GM18508 (cell line): ENCODE measurements at regions not wholly inside any gene's neighbourhood (a gene's known extent, or its start where the extent isn't known, plus 50 kb on each side); places are given as distances from the start of the nearest gene placed in this dataset.
"Not testable (repeated sequence)": the region's sequence is repeated elsewhere in the genome, so short reads cannot be mapped to it uniquely, and the experiment has no call there.

Experiments
- ATAC-seq: cut with Tn5 transposase; IDR thresholded peaks from one replicate; pipeline ENCODE4 v1.9.1; 2021; ENCODE audit warnings: moderate number of reproducible peaks; ENCODE audit not compliant: insufficient read depth, unreplicated experiment

DNA sequence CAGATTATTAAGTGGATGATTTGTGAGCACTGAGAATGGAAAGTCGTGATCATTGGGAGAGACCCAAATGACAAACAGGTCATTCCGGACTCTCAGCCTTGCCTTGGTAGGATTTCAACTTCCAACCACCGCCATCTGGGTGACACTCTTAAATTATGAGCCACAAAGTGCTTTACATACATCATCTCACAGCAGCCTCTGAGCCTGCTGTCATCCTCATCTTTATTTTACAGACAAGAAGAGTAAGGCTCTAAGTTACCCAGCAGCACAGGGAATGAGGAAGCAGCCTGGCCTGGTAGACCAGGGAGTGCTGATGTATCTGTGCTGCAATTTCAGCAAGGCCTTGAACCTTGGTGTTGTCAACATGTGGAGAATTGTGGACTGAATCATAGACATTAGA, 105.8 kb upstream of the TRIM2 start:
- ATAC-seq = no peak

DNA sequence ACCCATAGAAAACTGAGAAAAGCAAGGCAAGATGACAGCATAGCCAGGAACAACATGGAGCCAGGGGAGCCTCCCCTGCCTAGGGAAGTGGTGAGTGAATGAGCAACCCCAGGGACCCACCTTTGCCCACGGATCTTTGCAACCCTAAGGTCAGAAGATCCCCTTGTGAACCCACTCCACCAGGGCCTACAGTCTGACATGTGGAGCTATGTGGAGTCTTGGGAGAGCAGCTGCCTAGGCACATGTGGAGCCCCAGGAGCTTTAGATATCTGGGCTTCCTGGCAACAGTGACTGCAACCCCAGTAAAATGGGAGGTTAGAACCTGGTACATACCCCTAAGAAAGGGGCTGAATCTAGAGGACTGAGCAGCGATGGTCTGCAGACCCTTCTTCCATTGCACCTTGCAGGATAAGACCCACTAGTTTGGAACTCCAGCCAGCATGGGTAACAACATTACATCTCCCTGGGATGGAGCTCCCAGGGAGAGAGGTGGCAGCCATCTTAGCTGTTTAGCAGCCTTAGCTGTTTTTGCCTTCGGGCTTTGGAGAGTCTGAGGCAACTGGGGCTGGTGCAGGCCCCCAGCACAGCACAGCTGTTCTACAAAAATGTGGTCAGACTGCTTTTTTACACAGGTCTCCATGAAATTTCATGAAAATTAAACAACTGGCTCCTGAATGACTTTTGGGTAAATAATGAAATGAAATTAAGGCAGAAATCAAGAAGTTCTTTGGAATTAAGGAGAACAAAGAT, 104.7 kb upstream of the TRIM2 start:
- no peak for ATAC-seq

DNA sequence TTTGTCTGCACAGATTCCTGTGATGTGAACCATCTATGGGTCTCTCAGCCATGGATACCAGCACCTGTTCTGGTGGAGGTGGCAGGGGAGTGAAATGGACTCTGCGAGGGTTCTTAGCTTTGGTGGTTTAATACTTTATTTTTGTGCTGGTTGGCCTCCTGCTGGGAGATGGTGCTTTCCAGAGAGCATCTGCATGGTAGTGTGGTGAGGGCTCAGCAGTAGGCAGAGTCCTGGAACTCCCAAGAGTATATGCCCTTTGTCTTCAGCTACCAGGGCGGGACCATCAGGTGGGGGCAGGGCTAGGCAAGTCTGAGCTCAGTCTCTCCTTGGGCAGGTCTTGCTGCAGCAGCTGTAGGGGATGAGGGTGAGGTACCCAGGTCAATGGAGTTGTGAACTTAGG, 97.5 kb upstream of the TRIM2 start:
- not testable (repeated sequence) for ATAC-seq

DNA sequence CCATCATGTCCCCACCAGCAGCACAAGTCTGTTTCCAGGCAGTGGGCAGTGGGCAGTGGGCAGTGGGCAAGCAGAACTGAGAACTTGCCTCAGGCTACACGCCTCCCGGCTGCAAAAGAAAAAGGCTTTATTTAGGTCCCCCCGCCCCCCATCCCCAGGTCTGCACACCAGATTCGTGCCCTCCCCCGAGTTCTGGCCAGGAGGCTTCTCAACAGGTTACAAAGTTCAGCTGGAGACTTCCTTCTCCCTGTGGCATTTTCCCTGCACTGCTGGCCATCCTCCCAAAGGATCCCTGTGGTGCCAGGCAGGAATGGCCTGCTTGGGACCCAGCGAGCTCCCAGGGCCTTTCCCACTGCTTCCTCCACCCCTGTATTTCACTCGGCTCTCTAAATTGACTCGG, 97.0 kb upstream of the TRIM2 start:
- no peak for ATAC-seq

DNA sequence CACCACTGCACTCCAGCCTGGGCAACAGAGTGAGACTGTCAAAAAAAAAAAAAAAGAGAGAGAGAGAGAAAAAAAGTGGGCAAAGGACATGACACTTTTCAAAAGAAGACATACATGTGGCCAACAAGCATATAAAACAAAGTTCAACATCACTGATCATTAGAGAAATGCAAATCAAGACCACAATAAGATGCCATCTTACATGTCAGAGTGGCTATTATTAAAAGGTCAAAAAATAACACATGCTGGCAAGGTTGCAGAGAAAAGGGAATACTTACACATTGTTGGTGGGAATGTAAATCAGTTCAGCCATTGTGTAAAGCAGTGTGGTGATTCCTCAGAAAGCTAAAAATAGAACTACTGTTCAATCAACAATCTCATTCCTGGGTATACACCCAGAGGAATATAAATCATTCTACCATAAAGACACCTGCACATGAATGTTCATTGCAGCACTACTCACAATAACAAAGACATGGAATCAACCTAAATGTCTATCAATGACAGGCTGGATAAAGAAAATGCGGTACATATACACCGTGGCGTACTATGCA, 94.9 kb upstream of the TRIM2 start:
- no peak for ATAC-seq

DNA sequence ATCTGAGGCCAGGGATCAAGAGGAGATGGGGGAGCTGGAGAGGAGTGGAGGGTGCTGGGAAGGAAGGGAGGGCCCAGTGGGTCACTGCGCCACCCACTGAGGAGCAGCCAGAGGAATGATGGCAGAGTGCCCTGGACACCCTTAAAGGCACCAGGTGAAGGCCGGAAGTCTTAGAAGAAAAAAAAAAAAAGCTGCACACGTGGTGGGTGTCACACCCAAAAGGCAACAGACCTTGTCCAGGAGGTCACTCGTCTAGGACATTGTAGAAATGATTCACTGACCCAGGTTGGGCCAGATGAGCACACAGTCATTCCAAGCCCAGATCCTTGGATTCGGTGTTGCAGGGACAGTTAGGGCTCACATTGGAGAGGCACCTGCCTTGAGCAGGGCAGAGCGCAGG, 93.5 kb upstream of the TRIM2 start:
- no peak for ATAC-seq

DNA sequence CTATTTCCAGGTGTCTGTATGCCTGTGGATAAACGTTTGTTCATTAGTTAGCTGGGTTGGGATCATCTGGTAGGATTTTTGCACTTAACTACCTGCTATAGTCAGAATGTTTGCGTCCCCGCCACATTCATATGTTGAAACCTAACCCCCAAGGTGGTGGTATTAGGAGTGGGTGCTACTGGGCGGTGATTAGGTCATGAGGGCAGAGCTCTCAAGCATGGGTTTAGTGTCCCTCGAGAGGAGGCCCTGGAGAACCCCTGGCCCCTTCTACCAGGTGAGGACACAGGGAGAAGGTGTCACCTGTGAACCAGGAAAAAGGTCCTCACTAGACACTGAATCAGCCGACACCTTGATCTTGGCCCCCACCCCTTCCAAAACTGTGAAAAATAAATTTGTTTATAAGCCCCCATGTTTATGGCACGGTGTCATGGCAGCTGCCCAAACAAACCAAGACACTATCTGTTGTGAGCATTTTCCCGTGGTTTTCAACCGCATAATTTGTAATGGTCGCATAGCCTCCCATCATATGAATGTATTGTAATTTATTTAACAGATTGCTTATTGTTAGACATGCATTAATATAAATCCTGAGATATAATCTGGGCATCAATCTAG, 92.7 kb upstream of the TRIM2 start:
- no peak for ATAC-seq

DNA sequence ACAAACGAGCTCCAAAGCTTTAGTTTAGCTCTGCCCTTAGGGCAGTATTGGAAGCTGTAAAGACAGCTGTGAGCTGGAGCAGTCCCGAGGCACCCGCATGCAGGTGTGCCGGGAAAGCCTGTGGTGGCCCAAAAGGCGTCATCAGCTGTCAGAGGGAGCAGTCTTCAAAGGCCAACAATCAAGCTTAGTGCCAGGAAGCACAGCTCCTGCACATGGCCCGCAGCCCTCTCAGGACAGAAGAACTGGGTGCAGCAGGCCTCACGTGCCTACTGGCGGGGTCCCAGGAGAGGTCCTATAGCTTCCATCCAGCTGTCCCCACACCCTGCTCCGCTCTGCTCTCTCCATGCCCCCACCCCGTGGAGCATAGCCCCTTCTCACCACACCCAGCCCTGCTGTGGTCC, 92.2 kb upstream of the TRIM2 start:
- no peak for ATAC-seq

DNA sequence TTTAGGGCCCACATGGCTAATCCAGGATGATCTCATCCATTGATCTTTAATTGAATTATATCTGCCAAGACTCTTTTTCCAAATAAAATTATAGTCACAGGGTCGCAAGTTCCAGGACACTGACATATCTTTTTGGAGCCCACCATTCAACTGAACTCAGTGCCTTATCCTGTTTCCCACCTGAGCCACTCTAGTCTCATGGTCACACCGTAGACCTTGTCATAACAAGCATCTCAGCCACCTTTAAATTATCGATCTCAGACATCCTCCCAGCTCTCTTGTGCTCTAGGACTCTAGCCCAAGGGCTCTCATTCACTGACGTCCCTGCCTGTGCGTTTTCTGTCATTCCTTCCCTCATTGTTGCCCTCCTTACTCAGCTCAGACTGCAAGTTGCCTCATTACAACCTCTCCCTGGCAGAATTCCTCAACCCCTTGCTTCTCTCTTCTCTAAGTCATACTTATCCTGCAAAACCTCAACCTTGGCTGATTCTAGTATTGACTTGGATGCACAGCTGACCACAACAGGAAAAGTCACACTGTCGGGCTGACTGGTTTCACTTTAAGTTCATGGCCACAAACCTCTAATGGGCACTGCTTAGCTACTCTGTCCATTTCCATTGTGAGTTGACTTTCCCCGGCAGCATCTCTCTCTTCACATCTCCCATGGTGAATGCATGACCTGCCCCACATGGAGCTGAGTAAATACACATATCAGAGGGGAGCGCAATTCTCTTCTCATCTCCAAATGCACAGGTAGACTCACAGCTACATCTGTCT, 91.0 kb upstream of the TRIM2 start:
- no peak for ATAC-seq

DNA sequence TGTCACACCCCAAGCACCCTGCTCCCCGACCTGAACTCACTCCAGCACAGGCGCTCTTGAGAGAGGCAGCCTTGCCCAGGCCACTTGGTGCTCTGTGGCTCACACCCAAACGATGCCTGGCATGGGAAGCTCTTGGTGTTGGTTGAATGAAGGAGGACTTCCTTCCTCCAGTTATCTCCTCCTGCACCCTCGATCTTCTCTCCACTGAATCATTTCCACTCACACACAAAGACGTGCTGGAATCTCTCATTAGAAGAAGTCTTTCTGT, 90.5 kb upstream of the TRIM2 start:
- no peak for ATAC-seq

DNA sequence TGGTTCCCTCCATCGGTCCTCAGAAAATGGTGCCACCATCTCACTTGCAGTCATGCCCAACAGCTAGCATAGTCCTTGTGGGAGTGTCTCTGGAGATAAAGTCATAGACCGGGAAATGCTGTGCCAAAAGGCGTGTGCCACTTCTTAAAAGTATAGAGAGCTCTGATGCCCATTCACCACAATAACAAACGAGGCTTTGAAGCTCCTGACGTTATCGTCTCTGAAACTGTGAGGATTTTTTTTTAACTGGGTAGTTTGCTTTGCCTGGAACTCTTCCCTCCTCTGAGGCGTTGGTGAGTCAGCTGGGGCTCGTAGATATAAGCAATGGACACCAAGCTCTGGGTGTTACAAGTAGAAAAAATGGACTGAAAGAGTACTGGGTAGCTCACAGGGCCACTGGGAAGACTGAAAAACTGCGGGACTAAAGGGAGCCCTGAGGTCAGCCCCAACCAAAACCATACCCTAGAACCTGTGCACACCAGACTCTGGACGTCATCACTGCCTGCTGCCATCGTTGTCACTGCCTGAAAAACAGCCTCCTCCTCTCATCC, 89.4 kb upstream of the TRIM2 start:
- no peak for ATAC-seq

DNA sequence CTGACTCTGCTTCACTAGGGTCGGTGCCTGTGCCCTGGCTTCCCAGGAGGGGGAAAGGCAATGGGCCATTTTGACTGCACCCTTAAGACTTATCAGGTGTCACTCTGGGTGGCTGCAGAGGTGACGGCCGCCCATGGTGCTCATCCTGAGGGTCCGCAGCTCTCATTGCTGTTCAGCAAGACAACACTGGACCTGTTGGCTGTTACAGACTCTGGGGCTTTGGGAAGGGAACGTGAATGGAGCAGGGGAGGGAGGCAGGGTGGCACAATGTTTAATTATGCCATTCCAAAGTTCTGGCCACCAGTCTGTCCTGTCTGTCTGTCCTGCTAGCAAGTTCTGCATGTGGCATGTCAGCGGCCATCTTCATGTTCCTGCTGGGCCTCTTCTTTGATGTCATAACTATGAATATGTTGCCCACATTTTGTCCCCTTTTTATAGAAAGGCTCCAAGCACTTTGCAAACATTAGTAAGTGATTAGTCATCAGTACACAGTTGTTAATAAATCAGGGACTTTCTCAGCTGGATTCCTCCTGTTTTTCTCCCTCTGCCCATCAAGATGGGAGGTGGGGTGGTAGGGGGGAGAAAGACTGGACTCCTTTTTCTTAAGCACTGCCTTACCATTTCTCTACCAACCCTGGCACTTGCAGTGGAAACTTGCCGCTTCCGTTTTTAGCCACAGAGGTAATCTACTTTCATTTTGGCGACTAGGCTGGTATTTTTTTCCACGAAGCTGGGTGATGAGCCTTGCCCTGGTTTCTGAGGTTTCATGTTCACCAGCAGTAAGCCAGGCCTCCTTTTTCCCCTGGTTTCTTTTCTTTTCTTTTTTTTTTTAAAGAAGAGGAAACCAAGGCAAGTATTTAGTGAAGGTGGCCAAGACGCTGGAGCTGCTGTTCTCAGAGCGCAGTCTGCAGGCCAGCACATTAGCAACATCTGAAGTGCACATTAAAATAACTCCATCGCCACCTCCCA, 88.6 kb upstream of the TRIM2 start:
- ATAC-seq = peak; percentile 72

DNA sequence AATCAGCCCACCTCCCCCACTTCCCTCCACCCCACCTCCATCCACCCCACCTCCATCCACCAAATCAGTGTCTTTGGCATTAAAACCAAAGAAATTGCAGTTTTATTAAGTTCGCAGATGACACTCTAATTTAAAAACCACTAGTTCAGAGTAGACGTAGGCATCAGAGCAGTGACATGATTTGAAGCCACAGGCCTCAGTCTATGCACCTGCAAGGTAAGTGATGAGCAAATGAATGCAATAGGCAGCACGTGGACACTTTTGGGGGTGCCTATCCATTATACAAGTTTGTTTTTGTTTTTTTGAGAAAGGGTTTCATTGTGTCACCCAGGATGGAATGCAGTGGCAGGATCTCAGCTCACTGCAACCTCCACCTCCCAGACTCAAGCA, 88.0 kb upstream of the TRIM2 start:
- no peak for ATAC-seq

DNA sequence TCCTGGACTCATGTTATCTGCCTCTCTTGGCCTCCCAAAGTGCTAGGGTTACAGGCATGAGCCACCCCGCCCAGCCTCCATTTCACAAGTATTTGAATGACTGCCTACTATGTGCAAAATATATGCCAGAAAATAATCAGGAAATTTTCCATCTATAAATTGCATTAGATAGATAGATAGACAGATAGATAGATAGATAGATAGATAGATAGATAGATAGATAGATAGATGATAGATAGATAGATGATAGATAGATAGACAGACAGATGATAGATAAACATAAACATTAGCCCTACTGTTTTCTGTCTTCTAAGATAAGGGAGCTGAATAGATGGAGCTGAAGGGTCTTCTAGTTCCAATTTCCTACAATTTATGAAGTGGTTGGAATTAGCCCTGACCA, 87.4 kb upstream of the TRIM2 start:
- no peak for ATAC-seq

DNA sequence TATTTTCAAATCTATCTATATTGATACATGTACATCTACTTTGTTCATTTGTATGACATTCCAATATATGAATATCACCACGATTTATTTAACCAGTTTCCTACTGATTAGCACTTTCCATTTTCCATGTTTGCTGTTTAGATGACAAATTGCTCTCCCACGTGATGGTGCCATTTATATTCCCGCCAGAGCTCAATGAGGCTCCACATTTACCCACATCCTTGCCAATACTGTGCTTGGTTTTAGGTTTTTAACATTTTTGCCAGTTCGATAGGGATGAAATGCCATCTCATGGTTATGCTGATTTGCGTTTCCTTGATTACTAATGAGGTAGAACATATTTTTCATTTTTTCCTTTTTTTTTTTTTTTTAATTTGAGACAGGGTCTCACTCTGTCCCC, 86.7 kb upstream of the TRIM2 start:
- no peak for ATAC-seq

DNA sequence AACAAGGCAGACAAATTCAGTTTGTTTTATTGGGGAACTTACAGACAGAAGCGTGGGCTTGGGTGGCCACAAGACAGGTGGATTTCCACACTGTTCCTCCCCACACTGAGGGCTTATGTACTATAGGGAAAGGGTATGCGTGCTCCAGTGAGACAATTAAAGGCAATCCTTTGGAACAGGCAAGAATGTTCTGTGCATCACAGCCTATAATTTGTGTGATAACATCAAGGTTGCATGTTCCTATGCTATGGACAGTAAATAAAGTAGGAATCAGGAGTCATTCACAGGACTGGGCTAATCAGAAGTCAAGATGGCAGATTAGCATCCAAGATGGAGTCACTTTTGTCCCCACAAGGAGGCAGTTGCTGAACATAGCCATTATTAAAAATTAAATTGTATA, 84.6 kb upstream of the TRIM2 start:
- ATAC-seq = no peak

DNA sequence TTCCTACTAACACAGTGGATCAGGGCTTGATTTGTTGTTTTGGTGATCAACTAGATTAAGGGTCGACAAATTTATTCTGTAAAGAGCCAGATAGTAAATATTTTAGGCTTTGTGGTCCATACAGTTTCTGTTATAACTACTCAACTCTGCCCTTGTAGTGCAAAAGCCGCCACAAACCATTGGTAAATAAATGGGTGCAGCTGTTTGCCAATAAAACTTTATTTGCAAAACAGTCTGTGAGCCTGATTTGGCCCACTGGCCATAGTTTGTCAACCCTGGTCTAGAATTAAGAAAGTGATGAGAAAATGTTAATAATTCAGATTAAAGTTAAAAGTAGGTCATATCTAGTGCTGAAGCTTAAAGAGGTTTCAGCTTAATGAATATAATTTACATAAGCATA, 84.0 kb upstream of the TRIM2 start:
- no peak for ATAC-seq

DNA sequence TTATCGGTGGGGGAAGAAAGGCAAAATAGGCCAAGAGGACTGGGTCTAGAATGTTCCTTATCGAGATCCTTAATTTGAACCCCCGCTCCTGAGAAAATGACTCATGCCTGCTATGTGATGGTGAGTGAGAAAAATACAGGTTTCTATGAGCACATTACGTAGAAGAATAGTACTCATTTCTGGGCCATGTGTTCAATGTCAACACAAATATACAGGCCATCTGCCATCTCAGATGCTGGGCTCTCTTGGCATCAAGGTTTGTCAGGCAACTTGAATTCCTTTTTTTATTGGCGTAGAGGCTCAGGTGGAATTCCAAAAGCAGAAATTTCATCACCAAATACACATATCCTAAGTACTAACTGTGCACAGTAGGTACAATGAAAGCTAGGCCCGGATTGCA, 81.4 kb upstream of the TRIM2 start:
- no peak for ATAC-seq

DNA sequence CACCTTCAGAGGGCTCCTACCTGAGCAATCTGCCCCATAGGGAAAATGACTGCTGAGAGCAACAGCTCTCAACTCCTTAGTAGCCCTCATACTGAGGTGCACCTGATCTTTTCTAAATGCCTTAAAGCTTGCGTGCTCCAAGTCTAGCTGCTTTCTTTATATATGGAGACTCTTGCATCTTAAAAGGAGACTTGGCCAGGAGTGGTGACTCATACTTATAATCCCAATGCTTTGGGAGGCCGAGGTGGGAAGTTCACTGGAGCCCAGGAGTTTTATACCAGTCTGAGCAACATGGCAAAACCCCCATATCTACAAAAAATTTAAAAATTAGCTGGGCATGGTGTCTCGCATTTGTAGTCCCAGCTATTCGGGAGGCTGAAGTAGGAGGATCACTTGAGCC, 78.1 kb upstream of the TRIM2 start:
- no peak for ATAC-seq
